ENCODE measurements at regions not wholly inside any gene's neighbourhood (a gene's known extent, or its start where the extent isn't known, plus 50 kb on each side); places are given as distances from the start of the nearest gene placed in this dataset.

- H3K36me3 ChIP-seq, result no peaks in the 10 kb centered on the region
- TF ChIP-seq CTCF (IDR thresholded peaks at IDR 0.05), result no peak
- no peaks in the 10 kb centered on the region for H3K4me1 ChIP-seq
- H3K4me3 ChIP-seq, result no peak overlapping the region
- DNase-seq (ENCODE audit: low spot score), result no peak
- no peaks in the 10 kb centered on the region for H3K9me3 ChIP-seq
- H3K27me3 ChIP-seq, result no peaks in the 10 kb centered on the region
- no peak overlapping the region for H3K27ac ChIP-seq
Measured at GRCh38 chr5:12848709-12849108, 944.5 kb upstream of the CTNND2 start.

- H3K36me3 ChIP-seq, result no peaks in the 10 kb centered on the region
- TF ChIP-seq CTCF (IDR thresholded peaks at IDR 0.05), result no peak
- H3K27ac ChIP-seq, result no peak overlapping the region
- no peaks in the 10 kb centered on the region for H3K9me3 ChIP-seq
- no peaks in the 10 kb centered on the region for H3K27me3 ChIP-seq
- no peak for DNase-seq (ENCODE audit: low spot score)
- H3K4me3 ChIP-seq, result no peak overlapping the region
- no peaks in the 10 kb centered on the region for H3K4me1 ChIP-seq
Measured at GRCh38 chr5:12845549-12846159, 941.4 kb upstream of the CTNND2 start.

- Histone ChIP-seq H3K9me3 (no peaks in the 10 kb centered on the region), H3K27me3 (no peaks in the 10 kb centered on the region), H3K36me3 (no peaks in the 10 kb centered on the region), H3K27ac (no peak overlapping the region), H3K4me3 (no peak overlapping the region), H3K4me1 (no peaks in the 10 kb centered on the region)
- DNase-seq (ENCODE audit: low spot score), result no peak
- no peak for TF ChIP-seq CTCF (IDR thresholded peaks at IDR 0.05)
Measured at GRCh38 chr5:12840972-12841371, 936.7 kb upstream of the CTNND2 start.

GRCh38 chr5:12837592-12837991, 933.3 kb upstream of the CTNND2 start:
- Histone ChIP-seq H3K4me3 (no peak overlapping the region), H3K4me1 (no peaks in the 10 kb centered on the region), H3K27me3 (no peaks in the 10 kb centered on the region), H3K27ac (no peak overlapping the region), H3K9me3 (no peaks in the 10 kb centered on the region), H3K36me3 (no peaks in the 10 kb centered on the region)
- DNase-seq (ENCODE audit: low spot score), result no peak
- no peak for TF ChIP-seq CTCF (IDR thresholded peaks at IDR 0.05)

- Histone ChIP-seq H3K4me3 (no peak overlapping the region), H3K27me3 (no peaks in the 10 kb centered on the region), H3K27ac (no peak overlapping the region), H3K36me3 (no peaks in the 10 kb centered on the region), H3K9me3 (peaks cover 0 to 25% of the 10 kb centered on the region in 2 donors), H3K4me1 (no peaks in the 10 kb centered on the region)
- TF ChIP-seq CTCF (IDR thresholded peaks at IDR 0.05), result no peak
- DNase-seq (ENCODE audit: low spot score), result no peak
Measured at GRCh38 chr5:12825163-12825562, 920.9 kb upstream of the CTNND2 start.

- TF ChIP-seq CTCF (IDR thresholded peaks at IDR 0.05), result no peak
- Histone ChIP-seq H3K9me3 (no peaks in the 10 kb centered on the region), H3K4me1 (no peaks in the 10 kb centered on the region), H3K27ac (no peak overlapping the region), H3K27me3 (no peaks in the 10 kb centered on the region), H3K4me3 (no peak overlapping the region), H3K36me3 (no peaks in the 10 kb centered on the region)
- no peak for DNase-seq (ENCODE audit: low spot score)
Measured at GRCh38 chr5:12805165-12805698, 901.0 kb upstream of the CTNND2 start.
